HUDEP-2 (cell line): ENCODE measurements at regions not wholly inside any gene's neighbourhood (a gene's known extent, or its start where the extent isn't known, plus 50 kb on each side); places are given as distances from the start of the nearest gene placed in this dataset.
A peak's percentile ranks its signal among the peaks of the same experiment; 100 is the strongest.
"Not testable (repeated sequence)": the region's sequence is repeated elsewhere in the genome, so short reads cannot be mapped to it uniquely, and the experiment has no call there.

Experiments
- DNase-seq, 76 experiments: peaks; one replicate each; lab custom pipeline; 2025; ENCODE audit not compliant: unreplicated experiment in 76 of 76; lab: John Stamatoyannopoulos, UW

GRCh38 chr6:91082311-91082832 lies 495.5 kb upstream of the MAP3K7 start:
- no peak for DNase-seq

GRCh38 chr6:91081452-91082067 lies 494.7 kb upstream of the MAP3K7 start:
- peak in 16 of 76 experiments; percentile 3 to 52 (median 23) for DNase-seq

- DNase-seq = no peak
These were observed 494.0 kb upstream of the MAP3K7 start for GRCh38 chr6:91080871-91081270.

- no peak for DNase-seq
These were observed 493.1 kb upstream of the MAP3K7 start for GRCh38 chr6:91079969-91080368.

DNA sequence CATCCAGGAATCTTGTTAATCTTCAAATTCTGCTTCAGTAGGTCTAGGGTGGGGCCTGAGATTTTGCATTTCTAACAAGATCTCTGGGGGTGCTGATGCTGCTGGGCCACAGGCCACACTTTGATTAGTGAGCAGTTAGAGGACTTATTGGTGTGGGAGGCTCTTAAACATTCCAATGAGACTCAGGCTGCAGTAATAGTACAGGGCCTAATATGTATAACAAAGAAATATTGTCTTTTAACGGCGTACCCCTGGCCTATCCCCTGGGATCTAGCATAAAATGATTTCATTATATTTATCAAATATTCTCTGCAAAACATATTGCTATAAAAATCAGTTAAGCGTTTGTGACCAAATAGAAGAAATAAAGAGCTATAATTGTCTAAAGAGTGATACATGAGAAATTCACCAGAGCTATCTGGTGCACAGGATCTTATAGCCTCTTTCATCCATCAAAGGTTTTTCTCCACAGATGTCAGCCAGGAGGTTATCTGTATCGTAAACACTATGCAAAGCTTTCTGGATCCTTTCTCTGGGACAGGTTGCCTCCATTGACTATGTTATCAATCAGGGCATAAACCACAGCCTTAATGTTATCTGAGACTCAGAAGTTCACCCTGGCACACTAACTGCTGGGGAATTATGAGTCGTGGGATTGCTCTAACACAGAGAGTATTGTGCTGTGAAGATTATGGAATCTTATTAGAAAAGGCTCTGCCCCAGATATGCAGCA lies 488.5 kb upstream of the MAP3K7 start:
- no peak for DNase-seq

DNA sequence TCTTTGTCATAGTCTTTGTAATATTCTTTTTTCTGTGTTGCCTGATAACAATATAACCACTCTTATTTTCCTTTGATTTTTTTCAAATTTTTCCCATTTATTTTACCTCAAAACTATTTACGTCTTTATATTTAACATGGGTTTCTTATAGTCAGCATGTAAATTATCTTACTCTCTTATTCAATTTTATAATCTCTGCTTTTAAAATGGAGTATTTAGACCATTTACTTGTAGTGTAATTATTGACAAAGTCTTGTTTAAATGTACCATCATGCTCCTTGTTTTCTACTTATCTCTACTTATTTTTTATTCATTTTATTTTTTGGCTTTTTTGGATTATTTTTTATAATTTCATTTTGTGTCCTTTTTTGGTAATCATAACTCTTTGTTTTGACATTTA lies 476.5 kb upstream of the MAP3K7 start:
- DNase-seq = no peak

DNA sequence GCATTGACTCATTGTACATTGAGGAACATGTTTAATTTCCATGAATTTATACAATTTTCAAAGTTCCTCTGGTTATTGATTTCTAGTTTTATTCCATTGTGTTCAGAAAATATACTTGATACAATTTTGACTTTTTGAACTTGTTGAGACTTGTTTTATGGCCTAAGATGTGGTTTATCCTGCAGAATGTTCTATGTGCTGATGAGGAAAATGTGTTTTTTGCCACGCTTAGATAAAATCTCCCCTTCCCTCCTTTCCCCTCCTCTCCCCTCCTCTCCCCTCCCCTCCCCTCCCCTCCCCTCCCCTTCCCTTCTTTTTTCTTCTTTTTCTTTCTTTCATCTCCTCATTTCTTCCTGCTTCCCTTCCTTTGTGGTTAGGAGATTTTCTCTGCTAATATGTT lies 470.8 kb upstream of the MAP3K7 start:
- no peak for DNase-seq

GRCh38 chr6:91055959-91056358 lies 469.1 kb upstream of the MAP3K7 start:
- DNase-seq = no peak

DNA sequence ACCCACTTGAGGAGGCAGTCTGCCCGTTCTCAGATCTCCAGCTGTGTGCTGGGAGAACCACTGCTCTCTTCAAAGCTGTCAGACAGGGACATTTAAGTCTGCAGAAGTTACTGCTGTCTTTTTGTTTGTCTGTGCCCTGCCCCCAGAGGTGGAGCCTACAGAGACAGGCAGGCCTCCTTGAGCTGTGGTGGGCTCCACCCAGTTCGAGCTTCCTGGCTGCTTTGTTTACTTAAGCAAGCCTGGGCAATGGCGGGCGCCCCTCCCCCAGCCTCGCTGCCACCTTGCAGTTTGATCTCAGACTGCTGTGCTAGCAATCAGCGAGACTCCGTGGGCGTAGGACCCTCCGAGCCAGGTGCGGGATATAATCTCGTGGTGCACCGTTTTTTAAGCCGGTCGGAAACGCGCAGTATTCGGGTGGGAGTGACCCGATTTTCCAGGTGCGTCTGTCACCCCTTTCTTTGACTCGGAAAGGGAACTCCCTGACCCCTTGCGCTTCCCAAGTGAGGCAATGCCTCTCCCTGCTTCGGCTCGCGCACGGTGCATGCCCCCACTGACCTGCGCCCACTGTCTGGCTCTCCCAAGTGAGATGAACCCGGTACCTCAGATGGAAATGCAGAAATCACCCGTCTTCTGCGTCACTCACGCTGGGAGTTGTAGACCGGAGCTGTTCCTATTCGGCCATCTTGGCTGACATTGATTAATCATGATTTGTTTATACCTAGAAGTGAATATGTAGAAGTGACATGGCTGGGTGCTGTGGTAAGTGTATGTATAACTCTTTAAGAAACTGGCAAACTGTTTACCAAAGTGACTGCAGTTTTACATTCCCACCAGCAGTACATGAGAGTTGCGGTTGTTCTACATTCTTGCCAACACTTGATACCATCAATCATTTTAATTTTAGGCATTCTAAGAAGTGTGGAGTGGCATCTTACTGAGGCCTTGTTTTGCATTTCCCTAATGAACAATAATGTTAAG lies 465.9 kb upstream of the MAP3K7 start:
- DNase-seq = not testable (repeated sequence)

- DNase-seq = no peak
These were observed 458.3 kb upstream of the MAP3K7 start for GRCh38 chr6:91045161-91045560.

- DNase-seq = no peak
These were observed 456.9 kb upstream of the MAP3K7 start for GRCh38 chr6:91043751-91044150.

DNA sequence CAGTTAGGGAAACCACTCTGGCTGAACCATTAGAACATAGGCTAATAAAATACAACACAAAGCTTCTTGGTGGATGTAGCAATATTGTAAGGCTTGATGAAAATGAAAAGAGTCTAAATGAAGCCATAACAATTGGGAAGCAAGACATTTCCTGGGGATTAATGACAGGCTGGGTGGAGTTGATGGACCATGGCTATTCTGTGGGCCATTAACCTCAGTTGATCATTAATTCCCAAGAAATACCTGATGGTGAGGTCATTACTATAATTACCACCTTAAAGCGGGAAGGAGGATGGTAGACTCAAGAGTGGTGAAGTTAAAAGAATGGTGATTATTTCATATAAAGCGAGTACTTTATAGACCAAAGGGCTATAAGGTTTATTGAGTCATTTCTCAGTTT lies 455.8 kb upstream of the MAP3K7 start:
- no peak for DNase-seq

- no peak for DNase-seq
These were observed 447.1 kb upstream of the MAP3K7 start for GRCh38 chr6:91033964-91034363.

DNA sequence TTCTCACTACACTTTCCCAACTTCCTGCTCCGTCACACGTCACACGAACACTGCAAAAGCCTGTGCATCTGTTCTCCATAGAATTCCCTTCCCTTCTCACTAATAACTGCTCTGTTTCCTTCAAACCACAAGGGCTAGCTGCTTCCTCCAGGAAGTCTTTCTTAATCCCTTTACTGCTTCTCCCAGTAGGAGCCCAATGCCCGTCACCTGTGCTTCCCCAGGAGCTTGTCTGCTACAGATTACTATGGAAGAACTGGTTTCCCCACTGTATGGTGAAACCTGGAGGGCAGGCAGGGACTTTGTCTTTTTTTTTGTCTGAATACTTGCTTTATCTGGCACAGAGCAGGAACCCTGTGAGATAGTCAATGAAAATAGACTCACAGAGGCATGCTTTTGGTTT lies 444.7 kb upstream of the MAP3K7 start:
- no peak for DNase-seq

DNA sequence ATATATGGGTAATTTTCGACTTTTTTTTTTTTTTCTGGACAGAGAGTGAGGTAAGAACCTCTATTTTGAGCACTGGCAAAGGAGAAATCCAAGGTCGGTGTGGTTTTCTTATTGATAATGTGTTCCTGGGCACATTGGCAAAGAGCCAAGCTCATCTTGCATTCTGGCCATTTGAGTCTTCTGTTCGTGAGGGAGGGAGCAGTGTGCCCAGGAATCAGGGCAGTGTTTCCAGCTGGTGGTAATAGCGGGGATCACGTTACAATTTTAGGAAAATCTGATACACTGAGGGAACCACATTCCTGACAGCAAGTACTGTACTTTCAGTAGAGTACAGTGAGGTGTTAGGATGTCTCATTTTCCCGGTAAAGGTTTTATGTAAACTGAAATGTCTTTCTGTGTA lies 442.3 kb upstream of the MAP3K7 start:
- DNase-seq = no peak

DNA sequence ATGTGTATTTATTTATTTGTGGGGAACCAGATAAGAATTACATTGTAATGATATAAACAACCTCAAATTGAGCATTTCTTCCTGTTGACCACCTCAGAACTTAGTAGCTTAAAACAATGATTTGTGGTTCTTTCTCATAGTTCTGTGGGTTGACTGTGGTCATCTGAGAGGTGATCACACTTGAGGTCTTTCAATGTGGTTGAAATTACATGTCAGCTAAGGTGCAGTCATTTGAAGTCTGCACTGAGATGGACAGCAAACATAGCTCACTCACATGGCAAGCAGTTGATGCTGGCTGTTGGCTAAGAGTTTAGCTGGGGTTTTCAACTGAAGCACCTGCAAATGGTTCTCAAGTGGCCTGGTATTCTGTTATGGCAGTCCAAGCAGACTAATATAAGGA lies 436.7 kb upstream of the MAP3K7 start:
- no peak for DNase-seq

GRCh38 chr6:91020744-91021143 lies 433.9 kb upstream of the MAP3K7 start:
- no peak for DNase-seq

DNA sequence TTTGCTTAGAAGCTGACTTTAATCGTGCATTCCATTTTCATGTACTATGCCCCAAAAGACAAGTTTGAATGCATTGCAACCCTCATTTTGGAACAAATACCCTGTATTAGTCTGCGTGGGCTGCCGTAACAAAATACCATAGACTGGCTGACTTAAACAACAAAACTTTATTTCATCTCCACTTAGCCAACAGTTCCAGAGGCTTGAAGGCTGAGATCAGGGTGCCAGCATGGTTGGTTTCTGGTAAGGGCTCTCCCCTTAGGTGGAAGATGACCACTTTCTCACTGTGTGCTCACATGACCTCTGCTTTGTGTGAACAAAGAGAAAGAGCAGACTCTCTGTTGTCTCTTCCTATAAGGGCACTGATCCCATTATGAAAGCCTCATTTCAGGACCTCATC lies 431.7 kb upstream of the MAP3K7 start:
- no peak for DNase-seq

DNA sequence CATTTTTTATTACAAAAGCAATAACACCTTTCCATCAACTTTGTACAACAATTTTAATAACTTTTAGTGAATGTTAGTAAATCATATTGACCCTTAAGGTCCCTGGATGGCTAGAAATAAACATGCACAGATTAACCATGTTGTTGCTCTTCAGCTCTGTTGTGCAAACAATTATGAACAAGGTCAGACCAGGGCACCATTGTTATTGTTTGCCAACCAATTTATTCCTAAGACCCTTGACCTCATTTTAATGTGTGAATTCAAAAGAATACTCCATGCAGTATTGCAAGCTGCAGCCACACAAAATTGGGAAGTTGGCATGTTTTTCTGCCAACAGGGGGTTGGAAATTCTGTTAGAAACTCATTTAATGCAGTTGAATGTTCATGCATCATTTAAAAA lies 426.6 kb upstream of the MAP3K7 start:
- no peak for DNase-seq

DNA sequence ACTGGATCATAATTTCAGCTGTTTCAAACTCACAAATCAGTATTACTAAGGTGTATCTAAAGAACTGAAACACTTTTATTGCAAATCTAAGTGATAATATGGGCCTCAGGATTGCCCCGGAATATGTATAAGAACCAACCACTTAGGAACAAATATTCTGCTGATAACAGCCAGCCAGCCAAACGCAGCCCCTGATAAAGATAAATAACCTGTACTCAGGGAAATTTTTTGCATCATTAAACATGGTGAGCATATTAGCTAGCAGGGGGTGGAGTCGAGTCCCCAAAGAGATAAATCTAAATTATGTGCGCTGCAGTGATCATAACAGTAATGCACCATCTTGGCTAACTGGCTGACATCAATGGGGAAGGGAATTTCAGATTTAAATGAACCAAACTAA lies 410.2 kb upstream of the MAP3K7 start:
- DNase-seq = no peak

GRCh38 chr6:90993770-90994169 lies 406.9 kb upstream of the MAP3K7 start:
- DNase-seq = no peak
